ENCODE measurements at regions not wholly inside any gene's neighbourhood (a gene's known extent, or its start where the extent isn't known, plus 50 kb on each side); places are given as distances from the start of the nearest gene placed in this dataset.

GRCh38 chr12:127654383-127654985 lies 612.5 kb upstream of the TMEM132C start:
- Mint-ChIP-seq H3K4me1 (ENCODE audit: low read depth) (peaks cover 61% of the 10 kb centered on the region), H3K27ac (peak overlapping the region; percentile 96; the same call in 1 of the 2 replicates), H3K9me3 (no peaks in the 10 kb centered on the region), H3K36me3 (ENCODE audit: low read depth) (peaks cover 5% of the 10 kb centered on the region; the same call in 1 of the 2 replicates), H3K4me3 (peak overlapping the region; percentile 79), H3K27me3 (ENCODE audit: insufficient read depth) (no peaks in the 10 kb centered on the region)
- DNase-seq: no peak
- no peak for TF ChIP-seq CTCF (IDR thresholded peaks at IDR 0.05)

DNA sequence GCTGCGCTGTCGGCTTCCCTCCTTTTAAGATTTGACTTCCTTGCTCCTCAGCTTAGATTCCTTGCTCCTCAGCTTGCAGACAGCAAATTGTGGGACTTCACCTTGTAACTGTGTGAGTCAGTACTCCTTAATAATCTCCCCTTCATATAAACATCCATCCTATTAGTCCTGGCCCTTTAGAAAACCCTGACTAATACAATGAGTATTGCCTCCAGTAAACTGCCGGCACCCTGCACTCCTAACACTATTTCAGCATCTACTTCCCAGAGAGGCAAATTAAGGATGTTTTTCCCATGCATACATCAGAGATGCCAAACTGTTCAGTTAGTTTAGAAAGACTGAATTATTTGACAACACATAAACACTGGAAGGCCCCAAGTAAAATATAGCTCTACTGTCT lies 611.3 kb upstream of the TMEM132C start:
- H3K4me1 Mint-ChIP-seq (ENCODE audit: low read depth): peaks cover 54% of the 10 kb centered on the region
- H3K4me3 Mint-ChIP-seq: peak overlapping the region; percentile 79
- H3K36me3 Mint-ChIP-seq (ENCODE audit: low read depth): peaks cover 5% of the 10 kb centered on the region; the same call in 1 of the 2 replicates
- H3K9me3 Mint-ChIP-seq: no peaks in the 10 kb centered on the region
- DNase-seq: peak; percentile 96
- H3K27me3 Mint-ChIP-seq (ENCODE audit: insufficient read depth): no peaks in the 10 kb centered on the region
- H3K27ac Mint-ChIP-seq: peak overlapping the region; percentile 96
- no peak for TF ChIP-seq CTCF (IDR thresholded peaks at IDR 0.05)

- Mint-ChIP-seq H3K9me3 (no peaks in the 10 kb centered on the region), H3K36me3 (ENCODE audit: low read depth) (peaks cover 5% of the 10 kb centered on the region; the same call in 1 of the 2 replicates), H3K4me1 (ENCODE audit: low read depth) (peaks cover 54% of the 10 kb centered on the region), H3K27me3 (ENCODE audit: insufficient read depth) (no peaks in the 10 kb centered on the region), H3K27ac (peak overlapping the region; percentile 96), H3K4me3 (peak overlapping the region; percentile 79)
- TF ChIP-seq CTCF (IDR thresholded peaks at IDR 0.05): no peak
- DNase-seq: peak; percentile 20
These were observed 610.7 kb upstream of the TMEM132C start for GRCh38 chr12:127656266-127656665.

GRCh38 chr12:127657036-127657435 lies 609.9 kb upstream of the TMEM132C start:
- H3K4me3 Mint-ChIP-seq: peak overlapping the region; percentile 79
- no peaks in the 10 kb centered on the region for H3K9me3 Mint-ChIP-seq
- peak overlapping the region; percentile 96 for H3K27ac Mint-ChIP-seq
- peaks cover 5% of the 10 kb centered on the region; the same call in 1 of the 2 replicates for H3K36me3 Mint-ChIP-seq (ENCODE audit: low read depth)
- H3K4me1 Mint-ChIP-seq (ENCODE audit: low read depth): peaks cover 55% of the 10 kb centered on the region
- H3K27me3 Mint-ChIP-seq (ENCODE audit: insufficient read depth): no peaks in the 10 kb centered on the region
- no peak for TF ChIP-seq CTCF (IDR thresholded peaks at IDR 0.05)
- DNase-seq: peak; percentile 48

DNA sequence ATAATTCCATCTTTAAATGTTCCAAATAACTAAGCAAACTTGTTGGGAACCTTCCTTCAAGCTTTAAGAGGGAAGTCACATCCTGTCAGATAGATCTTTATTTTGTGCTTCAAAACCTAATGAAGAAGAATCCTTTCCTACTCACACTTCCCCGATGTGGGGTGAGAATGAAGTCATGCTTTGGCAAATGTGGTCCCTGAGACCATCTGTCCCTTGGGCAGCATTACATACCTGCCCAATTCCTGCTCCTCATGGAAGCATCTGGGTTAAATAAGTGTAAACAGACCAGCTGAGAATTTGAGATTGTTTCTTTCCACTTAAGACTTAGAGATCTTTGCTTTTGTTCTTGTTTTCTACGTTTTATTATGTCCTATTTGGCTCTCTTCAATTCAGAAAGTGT lies 606.0 kb upstream of the TMEM132C start:
- Mint-ChIP-seq H3K4me3 (no peak overlapping the region), H3K4me1 (ENCODE audit: low read depth) (peaks cover 45% of the 10 kb centered on the region), H3K27me3 (ENCODE audit: insufficient read depth) (peaks cover 2% of the 10 kb centered on the region; the same call in 1 of the 2 replicates), H3K27ac (peak overlapping the region; percentile 69; the same call in 1 of the 2 replicates), H3K36me3 (ENCODE audit: low read depth) (no peaks in the 10 kb centered on the region), H3K9me3 (no peaks in the 10 kb centered on the region)
- no peak for TF ChIP-seq CTCF (IDR thresholded peaks at IDR 0.05)
- no peak for DNase-seq
